GM18909 (cell line): ENCODE measurements at regions not wholly inside any gene's neighbourhood (a gene's known extent, or its start where the extent isn't known, plus 50 kb on each side); places are given as distances from the start of the nearest gene placed in this dataset.
"Not testable (repeated sequence)": the region's sequence is repeated elsewhere in the genome, so short reads cannot be mapped to it uniquely, and the experiment has no call there.

Experiments
- ATAC-seq: cut with Tn5 transposase; IDR thresholded peaks from one replicate; pipeline ENCODE4 v1.9.1; 2021; ENCODE audit warnings: mild to moderate bottlenecking; ENCODE audit not compliant: unreplicated experiment, poor library complexity

- ATAC-seq, result no peak
These were observed 1100.9 kb downstream of the RPA4 start for GRCh38 chrX:97984641-97985040.

GRCh38 chrX:97985096-97985495, 1101.4 kb downstream of the RPA4 start:
- no peak for ATAC-seq

- no peak for ATAC-seq
These were observed 1104.3 kb downstream of the RPA4 start for GRCh38 chrX:97987979-97988378.

- ATAC-seq, result no peak
These were observed 1112.1 kb downstream of the RPA4 start for GRCh38 chrX:97995834-97996233.

GRCh38 chrX:98028691-98029090, 1145.0 kb downstream of the RPA4 start:
- ATAC-seq, result no peak

- ATAC-seq, result no peak
These were observed 1146.2 kb downstream of the RPA4 start for GRCh38 chrX:98029861-98030260.

GRCh38 chrX:98057176-98057575, 1173.5 kb downstream of the RPA4 start:
- no peak for ATAC-seq

- ATAC-seq, result no peak
These were observed 1181.4 kb downstream of the RPA4 start for GRCh38 chrX:98065151-98065550.

- ATAC-seq, result no peak
These were observed 1183.9 kb downstream of the RPA4 start for GRCh38 chrX:98067611-98068010.

GRCh38 chrX:98068024-98068580, 1184.4 kb downstream of the RPA4 start:
- ATAC-seq, result no peak

- no peak for ATAC-seq
These were observed 1187.6 kb downstream of the RPA4 start for GRCh38 chrX:98071331-98071730.

- ATAC-seq, result no peak
These were observed 1193.7 kb downstream of the RPA4 start for GRCh38 chrX:98077440-98077839.

- ATAC-seq, result no peak
These were observed 1228.0 kb downstream of the RPA4 start for GRCh38 chrX:98111684-98112083.

- no peak for ATAC-seq
These were observed 1230.3 kb downstream of the RPA4 start for GRCh38 chrX:98114021-98114420.

- ATAC-seq, result no peak
These were observed 1257.8 kb downstream of the RPA4 start for GRCh38 chrX:98141466-98141865.

GRCh38 chrX:98191003-98191402, 1307.3 kb downstream of the RPA4 start:
- no peak for ATAC-seq

GRCh38 chrX:98194036-98194435, 1310.3 kb downstream of the RPA4 start:
- no peak for ATAC-seq

- no peak for ATAC-seq
These were observed 1320.1 kb downstream of the RPA4 start for GRCh38 chrX:98203800-98204199.

GRCh38 chrX:98207947-98208346, 1324.2 kb downstream of the RPA4 start:
- no peak for ATAC-seq

- no peak for ATAC-seq
These were observed 1347.3 kb downstream of the RPA4 start for GRCh38 chrX:98231003-98231402.

GRCh38 chrX:98240061-98240460, 1356.4 kb downstream of the RPA4 start:
- not testable (repeated sequence) for ATAC-seq

GRCh38 chrX:98263135-98263534, 1379.4 kb downstream of the RPA4 start:
- no peak for ATAC-seq

GRCh38 chrX:98289726-98290125, 1406.0 kb downstream of the RPA4 start:
- ATAC-seq, result no peak
